H1 (cell line): ENCODE measurements at regions not wholly inside any gene's neighbourhood (a gene's known extent, or its start where the extent isn't known, plus 50 kb on each side); places are given as distances from the start of the nearest gene placed in this dataset.

Experiments
- BACH1 ChIP-seq: IDR thresholded peaks from 2 replicates; pipeline ENCODE4 v1.6.1; 2012; ENCODE audit warnings: low read length, improper control_type of control experiment
- TF ChIP-seq, protein P1 (sequence below): fragments of 300-600 bp; sonication (generic); IDR thresholded peaks from 2 replicates; pipeline ENCODE4 v1.7.1; 2012; ENCODE audit warnings: low read length, moderate library complexity, mild to moderate bottlenecking, inconsistent platforms; ENCODE audit not compliant: insufficient replicate concordance

DNA sequence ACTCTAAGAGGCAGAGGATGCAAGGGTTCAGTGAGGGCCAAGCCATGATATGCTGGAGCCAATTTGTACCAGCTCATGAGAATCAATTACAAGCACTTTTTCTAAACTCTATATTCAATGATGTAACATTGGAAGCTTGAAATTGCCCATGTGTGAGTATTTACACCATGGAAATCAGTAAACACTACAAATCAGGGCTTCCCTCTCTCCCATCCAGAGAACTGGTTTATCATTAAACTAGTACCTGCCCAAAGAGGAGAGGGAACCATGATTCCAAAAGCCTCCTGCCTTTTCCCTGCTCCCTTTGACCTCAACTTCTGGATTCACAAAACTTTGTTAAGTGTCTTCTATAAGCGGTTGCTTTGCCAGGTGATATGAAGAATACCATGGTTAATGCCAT, 52.5 kb upstream of the BICC1 start (continued):
- TF ChIP-seq, protein P1, sequence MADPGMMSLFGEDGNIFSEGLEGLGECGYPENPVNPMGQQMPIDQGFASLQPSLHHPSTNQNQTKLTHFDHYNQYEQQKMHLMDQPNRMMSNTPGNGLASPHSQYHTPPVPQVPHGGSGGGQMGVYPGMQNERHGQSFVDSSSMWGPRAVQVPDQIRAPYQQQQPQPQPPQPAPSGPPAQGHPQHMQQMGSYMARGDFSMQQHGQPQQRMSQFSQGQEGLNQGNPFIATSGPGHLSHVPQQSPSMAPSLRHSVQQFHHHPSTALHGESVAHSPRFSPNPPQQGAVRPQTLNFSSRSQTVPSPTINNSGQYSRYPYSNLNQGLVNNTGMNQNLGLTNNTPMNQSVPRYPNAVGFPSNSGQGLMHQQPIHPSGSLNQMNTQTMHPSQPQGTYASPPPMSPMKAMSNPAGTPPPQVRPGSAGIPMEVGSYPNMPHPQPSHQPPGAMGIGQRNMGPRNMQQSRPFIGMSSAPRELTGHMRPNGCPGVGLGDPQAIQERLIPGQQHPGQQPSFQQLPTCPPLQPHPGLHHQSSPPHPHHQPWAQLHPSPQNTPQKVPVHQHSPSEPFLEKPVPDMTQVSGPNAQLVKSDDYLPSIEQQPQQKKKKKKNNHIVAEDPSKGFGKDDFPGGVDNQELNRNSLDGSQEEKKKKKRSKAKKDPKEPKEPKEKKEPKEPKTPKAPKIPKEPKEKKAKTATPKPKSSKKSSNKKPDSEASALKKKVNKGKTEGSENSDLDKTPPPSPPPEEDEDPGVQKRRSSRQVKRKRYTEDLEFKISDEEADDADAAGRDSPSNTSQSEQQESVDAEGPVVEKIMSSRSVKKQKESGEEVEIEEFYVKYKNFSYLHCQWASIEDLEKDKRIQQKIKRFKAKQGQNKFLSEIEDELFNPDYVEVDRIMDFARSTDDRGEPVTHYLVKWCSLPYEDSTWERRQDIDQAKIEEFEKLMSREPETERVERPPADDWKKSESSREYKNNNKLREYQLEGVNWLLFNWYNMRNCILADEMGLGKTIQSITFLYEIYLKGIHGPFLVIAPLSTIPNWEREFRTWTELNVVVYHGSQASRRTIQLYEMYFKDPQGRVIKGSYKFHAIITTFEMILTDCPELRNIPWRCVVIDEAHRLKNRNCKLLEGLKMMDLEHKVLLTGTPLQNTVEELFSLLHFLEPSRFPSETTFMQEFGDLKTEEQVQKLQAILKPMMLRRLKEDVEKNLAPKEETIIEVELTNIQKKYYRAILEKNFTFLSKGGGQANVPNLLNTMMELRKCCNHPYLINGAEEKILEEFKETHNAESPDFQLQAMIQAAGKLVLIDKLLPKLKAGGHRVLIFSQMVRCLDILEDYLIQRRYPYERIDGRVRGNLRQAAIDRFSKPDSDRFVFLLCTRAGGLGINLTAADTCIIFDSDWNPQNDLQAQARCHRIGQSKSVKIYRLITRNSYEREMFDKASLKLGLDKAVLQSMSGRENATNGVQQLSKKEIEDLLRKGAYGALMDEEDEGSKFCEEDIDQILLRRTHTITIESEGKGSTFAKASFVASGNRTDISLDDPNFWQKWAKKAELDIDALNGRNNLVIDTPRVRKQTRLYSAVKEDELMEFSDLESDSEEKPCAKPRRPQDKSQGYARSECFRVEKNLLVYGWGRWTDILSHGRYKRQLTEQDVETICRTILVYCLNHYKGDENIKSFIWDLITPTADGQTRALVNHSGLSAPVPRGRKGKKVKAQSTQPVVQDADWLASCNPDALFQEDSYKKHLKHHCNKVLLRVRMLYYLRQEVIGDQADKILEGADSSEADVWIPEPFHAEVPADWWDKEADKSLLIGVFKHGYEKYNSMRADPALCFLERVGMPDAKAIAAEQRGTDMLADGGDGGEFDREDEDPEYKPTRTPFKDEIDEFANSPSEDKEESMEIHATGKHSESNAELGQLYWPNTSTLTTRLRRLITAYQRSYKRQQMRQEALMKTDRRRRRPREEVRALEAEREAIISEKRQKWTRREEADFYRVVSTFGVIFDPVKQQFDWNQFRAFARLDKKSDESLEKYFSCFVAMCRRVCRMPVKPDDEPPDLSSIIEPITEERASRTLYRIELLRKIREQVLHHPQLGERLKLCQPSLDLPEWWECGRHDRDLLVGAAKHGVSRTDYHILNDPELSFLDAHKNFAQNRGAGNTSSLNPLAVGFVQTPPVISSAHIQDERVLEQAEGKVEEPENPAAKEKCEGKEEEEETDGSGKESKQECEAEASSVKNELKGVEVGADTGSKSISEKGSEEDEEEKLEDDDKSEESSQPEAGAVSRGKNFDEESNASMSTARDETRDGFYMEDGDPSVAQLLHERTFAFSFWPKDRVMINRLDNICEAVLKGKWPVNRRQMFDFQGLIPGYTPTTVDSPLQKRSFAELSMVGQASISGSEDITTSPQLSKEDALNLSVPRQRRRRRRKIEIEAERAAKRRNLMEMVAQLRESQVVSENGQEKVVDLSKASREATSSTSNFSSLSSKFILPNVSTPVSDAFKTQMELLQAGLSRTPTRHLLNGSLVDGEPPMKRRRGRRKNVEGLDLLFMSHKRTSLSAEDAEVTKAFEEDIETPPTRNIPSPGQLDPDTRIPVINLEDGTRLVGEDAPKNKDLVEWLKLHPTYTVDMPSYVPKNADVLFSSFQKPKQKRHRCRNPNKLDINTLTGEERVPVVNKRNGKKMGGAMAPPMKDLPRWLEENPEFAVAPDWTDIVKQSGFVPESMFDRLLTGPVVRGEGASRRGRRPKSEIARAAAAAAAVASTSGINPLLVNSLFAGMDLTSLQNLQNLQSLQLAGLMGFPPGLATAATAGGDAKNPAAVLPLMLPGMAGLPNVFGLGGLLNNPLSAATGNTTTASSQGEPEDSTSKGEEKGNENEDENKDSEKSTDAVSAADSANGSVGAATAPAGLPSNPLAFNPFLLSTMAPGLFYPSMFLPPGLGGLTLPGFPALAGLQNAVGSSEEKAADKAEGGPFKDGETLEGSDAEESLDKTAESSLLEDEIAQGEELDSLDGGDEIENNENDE = no peak
- no peak for TF ChIP-seq BACH1
